ENCODE measurements at regions not wholly inside any gene's neighbourhood (a gene's known extent, or its start where the extent isn't known, plus 50 kb on each side); places are given as distances from the start of the nearest gene placed in this dataset.

DNA sequence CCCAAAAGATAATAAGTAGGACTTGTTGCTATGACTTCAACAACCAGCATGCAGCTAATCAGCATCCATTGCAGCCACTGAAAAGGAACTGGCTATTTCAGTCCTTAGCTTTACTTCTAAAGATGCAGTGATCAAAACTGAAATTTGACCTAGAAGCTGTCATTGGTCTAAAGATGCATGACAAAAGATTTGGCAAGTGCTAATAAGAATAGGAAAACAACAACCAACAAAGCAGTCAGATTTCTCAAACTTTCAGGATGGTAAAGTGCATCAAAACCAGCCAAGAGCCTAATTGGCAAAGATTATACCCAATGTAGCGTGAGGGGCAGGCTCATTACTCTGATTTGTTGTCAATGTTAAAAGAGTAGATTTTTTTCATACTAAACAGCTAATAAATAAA lies 77.1 kb upstream of the WDR17 start:
- TF ChIP-seq JUNB (IDR thresholded peaks at IDR 0.05; ENCODE audit: unreplicated experiment) (no peak), CTCF (conservative IDR thresholded peaks at IDR 0.05; ENCODE audit: low read depth in 2 of 2) (no peak), EZH2 (IDR thresholded peaks at IDR 0.05; ENCODE audit: low read depth, unreplicated experiment) (no peak), ZNF331 (CRISPR knock-in tag; IDR thresholded peaks at IDR 0.05; ENCODE audit: low read depth) (no peak), NANOG (IDR thresholded peaks at IDR 0.05; ENCODE audit: borderline replicate concordance) (no peak), POLR2AphosphoS5 (IDR thresholded peaks at IDR 0.05; ENCODE audit: low read depth) (no peak), EZH2phosphoT487 (IDR thresholded peaks at IDR 0.05; ENCODE audit: unreplicated experiment) (no peak), CREB1 (CRISPR knock-in tag; IDR thresholded peaks at IDR 0.05; ENCODE audit: low read depth) (no peak), ETS1 (IDR thresholded peaks at IDR 0.05) (no peak)
- TF ChIP-seq, protein P1, sequence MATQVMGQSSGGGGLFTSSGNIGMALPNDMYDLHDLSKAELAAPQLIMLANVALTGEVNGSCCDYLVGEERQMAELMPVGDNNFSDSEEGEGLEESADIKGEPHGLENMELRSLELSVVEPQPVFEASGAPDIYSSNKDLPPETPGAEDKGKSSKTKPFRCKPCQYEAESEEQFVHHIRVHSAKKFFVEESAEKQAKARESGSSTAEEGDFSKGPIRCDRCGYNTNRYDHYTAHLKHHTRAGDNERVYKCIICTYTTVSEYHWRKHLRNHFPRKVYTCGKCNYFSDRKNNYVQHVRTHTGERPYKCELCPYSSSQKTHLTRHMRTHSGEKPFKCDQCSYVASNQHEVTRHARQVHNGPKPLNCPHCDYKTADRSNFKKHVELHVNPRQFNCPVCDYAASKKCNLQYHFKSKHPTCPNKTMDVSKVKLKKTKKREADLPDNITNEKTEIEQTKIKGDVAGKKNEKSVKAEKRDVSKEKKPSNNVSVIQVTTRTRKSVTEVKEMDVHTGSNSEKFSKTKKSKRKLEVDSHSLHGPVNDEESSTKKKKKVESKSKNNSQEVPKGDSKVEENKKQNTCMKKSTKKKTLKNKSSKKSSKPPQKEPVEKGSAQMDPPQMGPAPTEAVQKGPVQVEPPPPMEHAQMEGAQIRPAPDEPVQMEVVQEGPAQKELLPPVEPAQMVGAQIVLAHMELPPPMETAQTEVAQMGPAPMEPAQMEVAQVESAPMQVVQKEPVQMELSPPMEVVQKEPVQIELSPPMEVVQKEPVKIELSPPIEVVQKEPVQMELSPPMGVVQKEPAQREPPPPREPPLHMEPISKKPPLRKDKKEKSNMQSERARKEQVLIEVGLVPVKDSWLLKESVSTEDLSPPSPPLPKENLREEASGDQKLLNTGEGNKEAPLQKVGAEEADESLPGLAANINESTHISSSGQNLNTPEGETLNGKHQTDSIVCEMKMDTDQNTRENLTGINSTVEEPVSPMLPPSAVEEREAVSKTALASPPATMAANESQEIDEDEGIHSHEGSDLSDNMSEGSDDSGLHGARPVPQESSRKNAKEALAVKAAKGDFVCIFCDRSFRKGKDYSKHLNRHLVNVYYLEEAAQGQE (IDR thresholded peaks at IDR 0.05; ENCODE audit: unreplicated experiment), result no peak
